ENCODE measurements at regions not wholly inside any gene's neighbourhood (a gene's known extent, or its start where the extent isn't known, plus 50 kb on each side); places are given as distances from the start of the nearest gene placed in this dataset.

- no peak for FAIRE-seq
- H3K27me3 ChIP-seq (ENCODE audit: control insufficient read depth, extremely low read depth, insufficient read depth, low read length): no peaks in the 10 kb centered on the region
- H3K4me2 ChIP-seq (ENCODE audit: control insufficient read depth, extremely low read depth, insufficient read depth, low read depth, low read length): no peak overlapping the region
- H3K9me1 ChIP-seq (ENCODE audit: control insufficient read depth, extremely low read depth, insufficient read depth, low read length): no peaks in the 10 kb centered on the region
- H3K79me2 ChIP-seq (ENCODE audit: control insufficient read depth, insufficient read depth, low read length): no peaks in the 10 kb centered on the region
- H3K9ac ChIP-seq (ENCODE audit: control insufficient read depth, extremely low read depth, insufficient read depth, low read length): no peak overlapping the region
- H3K27ac ChIP-seq (ENCODE audit: control insufficient read depth, insufficient read depth, low read length): no peak overlapping the region
- no peaks in the 10 kb centered on the region for H3K9me3 ChIP-seq (ENCODE audit: control insufficient read depth, low read depth, low read length)
- no peaks in the 10 kb centered on the region for H4K20me1 ChIP-seq (ENCODE audit: control insufficient read depth, extremely low read depth, insufficient read depth, low read length)
- H2AFZ ChIP-seq (ENCODE audit: control insufficient read depth, low read length): no peak overlapping the region
- no peak for DNase-seq (ENCODE audit: low read depth, low spot score)
- no peak overlapping the region for H3K4me3 ChIP-seq (ENCODE audit: control insufficient read depth in 2 of 3, extremely low read depth in 1 of 3, insufficient read depth in 2 of 3, low read depth in 1 of 3, low read length in 3 of 3)
- TF ChIP-seq EZH2 (IDR thresholded peaks at IDR 0.05; ENCODE audit: low read length) (no peak), CTCF (optimal IDR thresholded peaks at IDR 0.05 in 1 of 3, IDR thresholded peaks at IDR 0.05 in 1 of 3, conservative IDR thresholded peaks at IDR 0.05 in 1 of 3; ENCODE audit: extremely low read depth in 1 of 3, insufficient read depth in 2 of 3, low read length in 3 of 3) (no peak)
- H3K4me1 ChIP-seq (ENCODE audit: control insufficient read depth, extremely low read depth, insufficient read depth, low read length): no peaks in the 10 kb centered on the region
- H3K36me3 ChIP-seq (ENCODE audit: control insufficient read depth in 2 of 2, extremely low read depth in 1 of 2, insufficient read depth in 2 of 2, low read length in 2 of 2): no peaks in the 10 kb centered on the region
- dilution Hi-C loops (cut with MboI; ENCODE audit: extremely low pct_ligation_motif_present, low sequenced_read_pairs): no loop called here
Observed at GRCh38 chr16:81168406-81168805, 70.1 kb upstream of the BCO1 start.

GRCh38 chr16:81167851-81168250 lies 70.6 kb upstream of the BCO1 start:
- Histone ChIP-seq H3K27ac (ENCODE audit: control insufficient read depth, insufficient read depth, low read length) (no peak overlapping the region), H3K79me2 (ENCODE audit: control insufficient read depth, insufficient read depth, low read length) (no peaks in the 10 kb centered on the region)
- no peak for TF ChIP-seq CTCF (optimal IDR thresholded peaks at IDR 0.05 in 1 of 3, IDR thresholded peaks at IDR 0.05 in 1 of 3, conservative IDR thresholded peaks at IDR 0.05 in 1 of 3; ENCODE audit: extremely low read depth in 1 of 3, insufficient read depth in 2 of 3, low read length in 3 of 3)

More at GRCh38 chr16:81167851-81168250, 70.6 kb upstream of the BCO1 start:
- Histone ChIP-seq H3K4me3 (ENCODE audit: control insufficient read depth in 2 of 3, extremely low read depth in 1 of 3, insufficient read depth in 2 of 3, low read depth in 1 of 3, low read length in 3 of 3) (no peak overlapping the region), H3K9me1 (ENCODE audit: control insufficient read depth, extremely low read depth, insufficient read depth, low read length) (no peaks in the 10 kb centered on the region), H2AFZ (ENCODE audit: control insufficient read depth, low read length) (no peak overlapping the region), H3K9ac (ENCODE audit: control insufficient read depth, extremely low read depth, insufficient read depth, low read length) (no peak overlapping the region), H3K4me1 (ENCODE audit: control insufficient read depth, extremely low read depth, insufficient read depth, low read length) (no peaks in the 10 kb centered on the region), H3K27me3 (ENCODE audit: control insufficient read depth, extremely low read depth, insufficient read depth, low read length) (no peaks in the 10 kb centered on the region), H3K36me3 (ENCODE audit: control insufficient read depth in 2 of 2, extremely low read depth in 1 of 2, insufficient read depth in 2 of 2, low read length in 2 of 2) (no peaks in the 10 kb centered on the region), H3K4me2 (ENCODE audit: control insufficient read depth, extremely low read depth, insufficient read depth, low read depth, low read length) (no peak overlapping the region), H4K20me1 (ENCODE audit: control insufficient read depth, extremely low read depth, insufficient read depth, low read length) (no peaks in the 10 kb centered on the region), H3K9me3 (ENCODE audit: control insufficient read depth, low read depth, low read length) (no peaks in the 10 kb centered on the region)
- dilution Hi-C loops (cut with MboI; ENCODE audit: extremely low pct_ligation_motif_present, low sequenced_read_pairs): no loop called here
- no peak for DNase-seq (ENCODE audit: low read depth, low spot score)
- FAIRE-seq: no peak
